Caco-2 (cell line): ENCODE measurements at regions not wholly inside any gene's neighbourhood (a gene's known extent, or its start where the extent isn't known, plus 50 kb on each side); places are given as distances from the start of the nearest gene placed in this dataset.

Source experiments
- BruUV-seq: library from RNA; stranded (reverse); fragments of 400-500 nt; replicated peaks from 2 replicates; lab custom pipeline; 2021; lab: Mats Ljungman, UMichigan
- CTCF ChIA-PET: fragments of 300-600 bp; sonication (Branson Sonifier 250); formaldehyde crosslinking; loops from one replicate; lab custom pipeline; 2022; ENCODE audit warnings: antibody characterized with exemption; lab: Charles Lee
- POLR2A ChIA-PET: fragments of 300-600 bp; sonication (Branson Sonifier 250); formaldehyde crosslinking; loops from one replicate; lab custom pipeline; 2022; ENCODE audit warnings: antibody characterized with exemption; lab: Charles Lee
- DNase-seq, 2 experiments: peaks; one replicate each; pipeline versions ENCODE4 v3.0.0 to v3.0.0-alpha.2; 2020 to 2022
- H3K27me3 ChIP-seq: replicated peaks from 2 replicates; pipeline ENCODE4 v1.6.0; 2011; ENCODE audit warnings: low read length; ENCODE audit not compliant: control insufficient read depth, insufficient read depth
- H3K36me3 ChIP-seq: 2 replicates; pipeline ENCODE4 v1.5.1; 2011; ENCODE audit warnings: low read length; ENCODE audit not compliant: control insufficient read depth, insufficient read depth
- H3K4me1 ChIP-seq: fragments of 250-450 bp; sonication (Bioruptor Pico); 2 replicates; pipeline ENCODE4 v1.5.1; 2020; ENCODE audit warnings: mild to moderate bottlenecking
- H3K4me3 ChIP-seq: 2 replicates; pipeline ENCODE4 v1.5.1; 2011; ENCODE audit warnings: low read depth, mild to moderate bottlenecking, control low read depth, low read length
- H3K9me3 ChIP-seq: fragments of 250-450 bp; sonication (Bioruptor Pico); 2 replicates; pipeline ENCODE4 v1.5.1; 2020; ENCODE audit warnings: mild to moderate bottlenecking, moderate library complexity
- H3K27ac Mint-ChIP-seq: one replicate; pipeline ENCODE4 v1.8.0; 2022; ENCODE audit warnings: mixed read lengths; ENCODE audit not compliant: unreplicated experiment
- H3K27me3 Mint-ChIP-seq: one replicate; pipeline ENCODE4 v1.8.0; 2022; ENCODE audit warnings: mixed read lengths; ENCODE audit not compliant: insufficient read depth, unreplicated experiment
- H3K36me3 Mint-ChIP-seq: one replicate; pipeline ENCODE4 v1.8.0; 2022; ENCODE audit warnings: mild to moderate bottlenecking, mixed read lengths; ENCODE audit not compliant: insufficient read depth, unreplicated experiment
- H3K4me1 Mint-ChIP-seq: one replicate; pipeline ENCODE4 v1.8.0; 2022; ENCODE audit warnings: low read depth, mixed read lengths; ENCODE audit not compliant: unreplicated experiment
- H3K4me3 Mint-ChIP-seq: one replicate; pipeline ENCODE4 v1.8.0; 2022; ENCODE audit warnings: mild to moderate bottlenecking, moderate library complexity, mixed read lengths; ENCODE audit not compliant: unreplicated experiment
- H3K9me3 Mint-ChIP-seq: one replicate; pipeline ENCODE4 v1.8.0; 2022; ENCODE audit warnings: mixed read lengths; ENCODE audit not compliant: unreplicated experiment
- intact Hi-C: fragments of 100-400 bp; cut with micrococcal nuclease; formaldehyde crosslinking; loops from one replicate; pipeline ENCODE4 v1.10.0; 2022; ENCODE audit not compliant: unreplicated experiment
- TF ChIP-seq, protein P1 (sequence below), 2 experiments: fragments of 200-600 bp in 1 of 2; IDR thresholded peaks; 1 replicate in 1 of 2; 2 replicates in 1 of 2; pipeline versions ENCODE4 v1.5.1 to v1.8.0; 2011 to 2022; ENCODE audit warnings: antibody characterized with exemption in 1 of 2, control low read depth in 1 of 2, inconsistent platforms in 1 of 2, low read depth in 1 of 2, low read length in 1 of 2, mild to moderate bottlenecking in 1 of 2, moderate library complexity in 1 of 2; ENCODE audit not compliant: insufficient read depth in 1 of 2, severe bottlenecking in 1 of 2, unreplicated experiment in 1 of 2

DNA sequence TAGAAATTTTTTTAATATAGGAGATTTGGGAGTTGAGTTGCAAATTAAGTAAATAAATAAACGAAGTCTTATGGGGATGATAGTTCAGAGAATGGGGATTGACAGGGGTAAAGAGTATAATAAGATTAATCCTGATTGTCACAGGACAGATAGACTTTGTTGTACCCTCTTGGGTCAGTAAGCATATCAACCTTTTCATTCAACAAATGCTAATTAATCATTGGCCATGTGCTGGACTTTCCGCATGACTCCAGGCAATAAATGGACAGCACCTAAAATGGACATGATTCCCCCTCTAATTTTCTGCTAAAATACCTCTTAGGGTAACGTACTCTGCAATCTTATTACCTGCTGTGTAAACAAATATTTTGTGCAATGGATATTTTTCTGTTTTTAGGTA lies 1331.1 kb upstream of the ADGRL3 start:
- POLR2A ChIA-PET: no interaction called here
- peaks cover 5% of the 10 kb centered on the region for H3K27me3 Mint-ChIP-seq
- no peaks in the 10 kb centered on the region for H3K27me3 ChIP-seq
- TF ChIP-seq, protein P1, sequence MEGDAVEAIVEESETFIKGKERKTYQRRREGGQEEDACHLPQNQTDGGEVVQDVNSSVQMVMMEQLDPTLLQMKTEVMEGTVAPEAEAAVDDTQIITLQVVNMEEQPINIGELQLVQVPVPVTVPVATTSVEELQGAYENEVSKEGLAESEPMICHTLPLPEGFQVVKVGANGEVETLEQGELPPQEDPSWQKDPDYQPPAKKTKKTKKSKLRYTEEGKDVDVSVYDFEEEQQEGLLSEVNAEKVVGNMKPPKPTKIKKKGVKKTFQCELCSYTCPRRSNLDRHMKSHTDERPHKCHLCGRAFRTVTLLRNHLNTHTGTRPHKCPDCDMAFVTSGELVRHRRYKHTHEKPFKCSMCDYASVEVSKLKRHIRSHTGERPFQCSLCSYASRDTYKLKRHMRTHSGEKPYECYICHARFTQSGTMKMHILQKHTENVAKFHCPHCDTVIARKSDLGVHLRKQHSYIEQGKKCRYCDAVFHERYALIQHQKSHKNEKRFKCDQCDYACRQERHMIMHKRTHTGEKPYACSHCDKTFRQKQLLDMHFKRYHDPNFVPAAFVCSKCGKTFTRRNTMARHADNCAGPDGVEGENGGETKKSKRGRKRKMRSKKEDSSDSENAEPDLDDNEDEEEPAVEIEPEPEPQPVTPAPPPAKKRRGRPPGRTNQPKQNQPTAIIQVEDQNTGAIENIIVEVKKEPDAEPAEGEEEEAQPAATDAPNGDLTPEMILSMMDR (IDR thresholded peaks at IDR 0.05; ENCODE audit: insufficient read depth in 1 of 2, low read depth in 1 of 2, low read length in 1 of 2, severe bottlenecking in 1 of 2, unreplicated experiment in 1 of 2): no peak
- no peaks in the 10 kb centered on the region for H3K4me1 Mint-ChIP-seq
- H3K9me3 ChIP-seq: no peaks in the 10 kb centered on the region
- H3K4me1 ChIP-seq: no peaks in the 10 kb centered on the region
- no peak overlapping the region for H3K4me3 ChIP-seq
- no peaks in the 10 kb centered on the region for H3K9me3 Mint-ChIP-seq
- intact Hi-C loops: no loop called here
- CTCF ChIA-PET: no interaction called here
- no peak overlapping the region for H3K4me3 Mint-ChIP-seq
- H3K36me3 ChIP-seq: no peaks in the 10 kb centered on the region
- no peaks in the 10 kb centered on the region for H3K36me3 Mint-ChIP-seq
- no TSS peak for BruUV-seq
- H3K27ac Mint-ChIP-seq: no peak overlapping the region
- DNase-seq: no peak

GRCh38 chr4:59869559-59869958 lies 1330.6 kb upstream of the ADGRL3 start:
- Mint-ChIP-seq H3K27me3 (peaks cover 5% of the 10 kb centered on the region), H3K4me3 (no peak overlapping the region), H3K4me1 (no peaks in the 10 kb centered on the region), H3K9me3 (no peaks in the 10 kb centered on the region), H3K36me3 (no peaks in the 10 kb centered on the region), H3K27ac (no peak overlapping the region)
- Histone ChIP-seq H3K27me3 (no peaks in the 10 kb centered on the region), H3K36me3 (no peaks in the 10 kb centered on the region), H3K4me1 (no peaks in the 10 kb centered on the region), H3K4me3 (no peak overlapping the region), H3K9me3 (no peaks in the 10 kb centered on the region)
- BruUV-seq: no TSS peak
- no peak for DNase-seq
- TF ChIP-seq, protein P1 (IDR thresholded peaks at IDR 0.05; ENCODE audit: insufficient read depth in 1 of 2, low read depth in 1 of 2, low read length in 1 of 2, severe bottlenecking in 1 of 2, unreplicated experiment in 1 of 2): no peak
- intact Hi-C loops: no loop called here
- ChIA-PET CTCF (no interaction called here), POLR2A (no interaction called here)

GRCh38 chr4:59881632-59882031 lies 1318.5 kb upstream of the ADGRL3 start:
- no peaks in the 10 kb centered on the region for H3K9me3 ChIP-seq
- Mint-ChIP-seq H3K4me3 (no peak overlapping the region), H3K27ac (no peak overlapping the region), H3K36me3 (no peaks in the 10 kb centered on the region), H3K9me3 (no peaks in the 10 kb centered on the region), H3K27me3 (peaks cover 4% of the 10 kb centered on the region), H3K4me1 (no peaks in the 10 kb centered on the region)
- no peak for DNase-seq
- no TSS peak for BruUV-seq
- H3K27me3 ChIP-seq: no peaks in the 10 kb centered on the region
- no peaks in the 10 kb centered on the region for H3K4me1 ChIP-seq
- intact Hi-C loops: no loop called here
- POLR2A ChIA-PET: no interaction called here
- CTCF ChIA-PET: no interaction called here
- TF ChIP-seq, protein P1 (IDR thresholded peaks at IDR 0.05; ENCODE audit: insufficient read depth in 1 of 2, low read depth in 1 of 2, low read length in 1 of 2, severe bottlenecking in 1 of 2, unreplicated experiment in 1 of 2): no peak
- H3K36me3 ChIP-seq: no peaks in the 10 kb centered on the region
- no peak overlapping the region for H3K4me3 ChIP-seq
